Choroid plexus epithelial cell (primary cell): ENCODE measurements at regions not wholly inside any gene's neighbourhood (a gene's known extent, or its start where the extent isn't known, plus 50 kb on each side); places are given as distances from the start of the nearest gene placed in this dataset.

Experiments used
- DNase-seq: peaks from one replicate; pipeline ENCODE4 v3.0.0-alpha.2; 2010; ENCODE audit warnings: low read depth
- H3K4me3 ChIP-seq: 2 replicates; pipeline ENCODE4 v1.5.1; 2011; ENCODE audit warnings: low read depth, mild to moderate bottlenecking, control low read depth, low read length, moderate library complexity
- CTCF ChIP-seq: conservative IDR thresholded peaks from 2 replicates; pipeline ENCODE4 v1.5.1; 2011; ENCODE audit warnings: low read depth, mild to moderate bottlenecking, control low read depth, inconsistent platforms, low read length, moderate library complexity

GRCh38 chr4:152117933-152118507 is 357.2 kb upstream of the GATB start:
- TF ChIP-seq CTCF: no peak
- no peak overlapping the region for H3K4me3 ChIP-seq
- no peak for DNase-seq

- no peak for TF ChIP-seq CTCF
- no peak for DNase-seq
- H3K4me3 ChIP-seq: no peak overlapping the region
Observed at GRCh38 chr4:152117520-152117919, 356.7 kb upstream of the GATB start.

- no peak overlapping the region for H3K4me3 ChIP-seq
Observed at GRCh38 chr4:152117054-152117453, 356.2 kb upstream of the GATB start.

GRCh38 chr4:152115794-152116193 is 355.0 kb upstream of the GATB start:
- no peak for DNase-seq
- H3K4me3 ChIP-seq: no peak overlapping the region
- TF ChIP-seq CTCF: no peak

More at GRCh38 chr4:152117054-152117453, 356.2 kb upstream of the GATB start:
- no peak for DNase-seq
- TF ChIP-seq CTCF: no peak

GRCh38 chr4:152115118-152115517 is 354.3 kb upstream of the GATB start:
- no peak overlapping the region for H3K4me3 ChIP-seq
- DNase-seq: no peak
- TF ChIP-seq CTCF: no peak

- TF ChIP-seq CTCF: no peak
- H3K4me3 ChIP-seq: no peak overlapping the region
- no peak for DNase-seq
Observed at GRCh38 chr4:152114562-152114961, 353.8 kb upstream of the GATB start.

GRCh38 chr4:152112887-152113286 is 352.1 kb upstream of the GATB start:
- no peak for TF ChIP-seq CTCF
- no peak for DNase-seq
- no peak overlapping the region for H3K4me3 ChIP-seq
